D341Med (cell line): ENCODE measurements at regions not wholly inside any gene's neighbourhood (a gene's known extent, or its start where the extent isn't known, plus 50 kb on each side); places are given as distances from the start of the nearest gene placed in this dataset.

ENCODE experiments used
- DNase-seq: peaks from one replicate; pipeline ENCODE4 v3.0.0; 2012; ENCODE audit warnings: low spot score

DNA sequence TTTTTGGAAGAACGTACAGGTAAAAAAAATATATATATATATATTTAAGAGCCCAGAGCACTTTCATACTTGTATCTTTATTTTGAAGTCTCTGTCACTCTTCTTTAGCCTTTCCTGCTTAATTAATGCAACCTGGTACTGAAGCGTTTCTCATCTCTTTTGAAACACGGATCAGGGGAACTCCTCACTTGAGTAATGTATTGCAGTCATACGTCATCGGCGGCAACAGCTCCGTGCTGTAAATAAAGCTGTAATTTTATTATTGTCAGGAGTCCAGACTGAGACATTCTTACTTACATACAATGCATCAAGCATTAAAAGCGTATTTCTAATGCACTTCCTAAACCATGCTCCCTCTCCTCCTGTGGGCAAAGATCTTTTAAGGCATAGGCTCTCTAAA, 514.7 kb downstream of the SOX11 start:
- no peak for DNase-seq

DNA sequence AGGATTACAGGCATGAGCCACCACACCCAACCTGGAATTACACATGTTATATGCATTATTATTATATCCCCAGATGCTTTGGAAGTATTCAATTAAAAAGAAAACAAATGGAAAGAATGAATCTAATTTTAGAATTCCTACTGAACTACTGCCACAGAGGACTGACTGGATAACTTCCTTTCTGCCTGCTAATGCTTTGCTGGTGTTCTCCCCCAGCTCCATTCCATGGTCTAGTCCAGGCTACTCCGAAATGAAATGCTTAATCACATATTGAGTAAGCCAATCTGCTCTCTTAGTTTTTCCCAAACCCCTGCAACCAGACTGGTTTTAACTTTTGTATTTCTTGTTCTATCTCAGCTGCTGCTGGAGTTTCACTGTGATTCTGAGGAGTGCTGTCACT, 519.1 kb downstream of the SOX11 start:
- no peak for DNase-seq

DNA sequence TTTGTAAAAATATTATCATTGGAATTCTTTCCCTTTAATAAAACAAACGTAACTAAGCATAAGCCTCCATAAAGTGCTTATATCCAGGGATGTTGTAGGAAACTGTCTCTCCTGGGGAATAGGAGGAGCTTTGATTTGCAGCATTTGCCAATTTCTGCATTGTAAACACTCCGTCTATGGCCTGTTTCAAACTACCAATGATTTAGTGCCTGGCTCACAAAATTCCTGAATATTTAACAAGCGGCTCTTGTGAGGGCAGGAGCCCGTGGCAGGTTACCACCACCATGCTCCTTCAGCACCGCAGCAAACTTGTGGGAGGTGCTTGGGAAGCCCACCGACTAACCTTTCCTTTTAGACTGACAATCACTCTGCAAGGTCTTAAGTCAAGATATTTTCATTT, 520.3 kb downstream of the SOX11 start:
- DNase-seq: no peak

DNA sequence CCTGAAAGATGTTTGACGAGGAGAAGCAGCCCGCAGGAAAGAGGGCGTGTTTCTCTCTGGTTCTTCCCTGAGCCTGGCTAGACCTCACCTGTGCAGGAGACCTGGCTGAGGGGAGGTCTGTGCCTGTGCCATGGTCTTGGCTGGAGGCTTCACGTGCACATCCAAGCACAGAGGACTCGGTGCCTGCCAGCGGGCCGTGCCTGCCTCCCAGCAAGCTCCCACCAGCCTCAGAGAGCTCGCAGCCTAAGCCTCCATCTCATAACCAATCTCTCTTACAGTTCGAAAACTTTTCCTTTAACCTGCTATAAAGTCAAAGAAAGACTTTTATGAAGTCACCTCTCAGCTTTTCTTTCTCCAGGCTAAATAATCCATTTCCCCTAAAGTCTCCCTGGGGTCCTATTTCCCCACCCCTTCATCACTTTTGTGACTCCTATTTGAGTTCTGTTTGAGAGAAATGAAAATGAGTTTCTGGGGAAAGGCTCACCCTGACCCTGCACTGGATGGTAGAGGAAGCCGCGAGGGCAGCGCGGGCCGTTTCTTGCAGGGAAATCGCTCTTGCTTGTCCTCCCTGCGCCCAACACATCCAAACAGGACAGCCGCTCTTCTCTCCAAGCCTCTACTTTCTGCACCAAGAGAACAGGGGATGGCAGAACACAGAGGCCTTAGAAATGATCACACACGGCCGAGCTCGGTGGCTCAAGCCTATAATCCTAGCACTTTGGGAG, 521.0 kb downstream of the SOX11 start:
- DNase-seq: no peak

DNA sequence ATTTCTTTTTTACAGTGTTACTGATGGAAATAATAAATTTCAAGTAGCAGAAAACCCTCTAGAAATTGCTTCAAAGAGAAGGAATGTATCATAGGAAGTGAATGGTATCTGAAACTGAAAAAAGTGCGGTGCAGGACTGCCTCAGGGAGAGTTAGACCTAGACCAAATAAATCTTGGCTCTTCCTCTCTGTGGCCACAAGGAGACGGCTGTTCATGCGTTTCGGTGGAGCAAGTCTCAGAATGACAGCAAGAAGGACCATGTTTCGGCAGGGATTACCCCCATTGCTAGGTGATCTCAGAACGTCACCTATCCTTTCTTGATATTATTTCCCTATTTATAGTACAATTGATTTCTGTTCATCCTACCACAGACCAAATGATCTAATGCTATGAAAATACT, 522.3 kb downstream of the SOX11 start:
- DNase-seq: no peak

DNA sequence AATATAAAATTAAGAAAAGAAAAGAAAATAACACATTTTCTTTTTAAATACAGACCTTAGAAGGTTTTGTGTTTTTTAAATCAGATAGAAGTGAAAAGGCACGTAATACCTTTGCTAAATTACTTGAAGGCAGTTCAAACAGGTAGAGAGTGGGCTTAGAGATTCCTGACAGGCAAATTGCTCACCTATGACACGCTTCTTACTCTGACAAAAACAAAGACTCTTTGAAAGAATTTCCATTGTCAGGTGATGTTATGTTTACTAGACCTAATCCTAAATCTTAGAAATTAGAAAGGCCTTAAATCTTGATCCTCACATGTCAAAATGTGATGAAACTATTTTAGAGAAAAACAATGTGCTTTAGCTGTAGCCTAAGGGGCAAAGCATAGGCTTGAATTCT, 522.9 kb downstream of the SOX11 start:
- DNase-seq: no peak

DNA sequence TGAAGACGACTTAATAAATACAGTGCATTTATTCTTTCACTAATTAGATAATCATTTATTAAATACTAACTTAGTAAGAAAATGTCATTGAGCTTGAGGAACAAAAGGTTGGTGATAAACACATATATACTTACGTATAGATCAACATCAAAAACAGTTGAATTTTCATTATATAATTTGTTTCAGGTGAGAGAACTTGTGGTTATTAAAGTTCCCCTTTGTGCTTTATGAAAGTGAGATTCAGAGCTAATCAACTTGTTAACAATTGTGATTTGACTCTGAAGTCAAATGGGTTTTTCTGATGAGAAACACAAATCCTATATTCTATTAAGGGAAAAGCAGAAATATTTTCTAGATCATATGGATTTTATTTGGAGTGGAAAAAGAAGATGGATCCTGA, 524.0 kb downstream of the SOX11 start:
- no peak for DNase-seq

DNA sequence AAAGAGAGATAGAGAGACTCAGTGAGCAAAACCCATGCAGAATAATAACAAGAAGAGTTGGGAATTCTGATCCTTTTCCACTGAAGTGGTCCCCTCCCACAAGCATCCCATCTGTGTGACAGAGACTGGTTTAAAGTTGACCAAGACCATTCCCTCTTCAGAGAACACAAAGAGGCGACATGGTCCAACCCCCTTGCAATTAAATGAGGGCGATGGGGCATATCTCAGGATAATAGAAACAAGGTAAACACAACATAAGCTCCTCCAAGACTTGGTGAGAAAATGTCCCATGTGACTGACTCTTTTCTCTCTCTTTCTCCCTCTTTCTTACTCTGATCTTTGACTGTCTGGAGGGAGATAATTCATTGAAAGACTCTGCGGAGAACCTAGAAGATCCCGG, 526.7 kb downstream of the SOX11 start:
- no peak for DNase-seq

DNA sequence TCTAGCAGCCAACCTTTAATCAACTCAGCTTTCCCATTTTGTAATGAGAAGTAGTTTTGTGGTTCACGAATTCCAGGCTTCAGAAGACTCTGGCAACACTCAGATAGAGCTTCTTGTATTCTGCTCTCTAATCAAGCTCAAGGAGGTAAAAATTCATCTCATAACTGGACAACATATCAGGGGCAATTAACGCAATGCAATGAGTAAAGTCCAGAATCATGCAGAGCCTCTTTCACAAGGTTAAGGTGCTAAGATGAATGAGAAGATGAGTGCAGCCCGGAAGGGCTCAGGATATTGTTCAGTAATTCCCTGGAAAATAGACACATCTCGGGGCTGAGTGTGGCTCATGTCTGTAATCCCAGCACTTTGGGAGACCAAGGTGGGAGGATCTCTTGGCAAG, 527.7 kb downstream of the SOX11 start:
- DNase-seq: no peak

DNA sequence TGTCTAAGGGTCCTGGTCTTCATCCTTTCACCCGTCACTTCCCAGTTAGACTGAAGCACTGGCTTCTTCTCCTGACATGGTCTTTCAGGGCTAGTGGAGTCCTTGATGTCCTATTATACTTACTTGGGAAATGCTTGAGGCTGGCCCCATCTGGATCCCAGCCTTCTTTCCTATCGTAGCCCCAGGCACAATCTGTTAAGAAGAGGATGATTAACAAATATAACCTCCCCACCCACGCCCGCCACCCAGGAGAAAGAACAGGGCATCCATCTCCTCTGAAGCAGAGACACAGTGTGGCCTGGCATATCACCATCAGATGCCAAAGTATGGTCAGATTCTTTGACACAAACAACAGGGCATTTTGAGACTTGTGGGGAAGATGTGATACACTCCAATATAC, 530.1 kb downstream of the SOX11 start:
- DNase-seq: no peak

DNA sequence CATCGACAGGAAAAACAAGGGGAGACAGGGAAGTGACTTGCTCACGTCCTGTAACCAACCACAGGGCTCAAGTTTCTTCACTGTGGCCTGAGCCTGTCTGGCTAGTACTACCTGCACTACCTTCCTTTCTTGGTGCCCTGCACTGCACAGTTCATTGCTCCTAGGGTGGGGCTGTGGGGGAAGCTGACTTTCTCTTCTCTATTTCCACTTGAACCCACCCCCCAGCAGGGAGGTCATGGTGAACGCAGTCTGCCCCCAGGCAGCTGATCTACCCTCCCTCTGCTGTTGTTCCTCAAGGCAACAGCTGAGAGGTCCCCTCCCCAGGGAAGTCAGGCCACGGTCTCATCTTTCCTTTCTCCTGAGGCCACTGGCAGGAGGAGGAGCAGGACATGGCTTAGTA, 532.1 kb downstream of the SOX11 start:
- DNase-seq: no peak

DNA sequence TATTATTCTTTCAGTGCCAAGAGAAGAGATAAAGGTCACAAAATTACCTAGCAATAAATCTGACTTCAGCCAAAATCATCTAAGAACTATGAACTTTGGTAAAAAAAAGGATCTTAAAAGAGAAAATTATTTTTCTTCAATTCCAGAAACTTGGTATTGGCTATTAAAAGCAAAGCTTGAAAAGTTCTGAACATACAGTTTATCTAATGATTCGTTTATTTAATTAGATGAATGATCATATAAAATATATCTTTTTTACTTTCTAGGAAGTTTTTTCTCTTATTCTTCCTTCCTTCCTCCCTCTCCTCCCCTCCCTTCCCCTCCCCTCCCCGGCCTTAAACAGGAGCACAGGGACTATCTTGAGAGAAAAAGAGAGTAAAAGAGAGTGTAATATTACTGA, 536.1 kb downstream of the SOX11 start:
- no peak for DNase-seq

DNA sequence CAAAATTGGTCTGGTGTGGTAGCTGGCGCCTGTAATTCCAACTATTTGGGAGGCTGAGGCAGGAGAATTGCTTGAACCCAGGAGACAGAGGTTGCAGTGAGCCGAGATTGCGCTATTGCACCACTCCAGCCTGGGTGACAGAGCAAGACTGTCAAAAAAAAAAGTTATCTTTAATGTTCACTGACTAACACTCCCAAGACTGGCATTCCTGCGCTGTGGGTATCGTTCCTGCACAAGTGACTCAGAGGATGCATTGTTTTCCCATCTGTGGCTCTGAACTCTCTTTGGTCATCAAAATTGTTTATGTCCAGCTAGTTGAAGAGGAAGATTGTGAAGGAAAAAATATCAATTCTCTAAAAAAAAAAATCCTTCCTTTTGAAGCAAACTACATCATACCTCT, 539.0 kb downstream of the SOX11 start:
- no peak for DNase-seq

DNA sequence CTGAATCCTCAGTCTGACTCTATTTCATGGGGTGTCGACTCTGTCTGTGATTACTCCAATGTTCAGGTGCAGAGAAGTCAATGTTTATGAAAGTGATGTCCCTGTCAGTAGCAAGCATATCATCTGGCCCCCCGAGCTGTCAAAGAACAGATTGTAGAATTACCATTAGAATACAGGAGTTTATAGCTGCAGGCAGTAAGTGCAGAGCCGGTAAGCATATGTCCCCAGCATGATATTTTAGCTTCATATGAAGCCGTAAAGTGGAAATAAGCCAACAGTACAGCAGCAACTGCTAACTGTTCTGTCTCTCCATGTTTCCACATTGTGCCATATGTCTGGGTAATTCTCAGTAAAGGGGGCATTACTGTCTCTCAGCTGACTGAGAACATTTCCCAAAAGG, 541.8 kb downstream of the SOX11 start:
- DNase-seq: no peak

DNA sequence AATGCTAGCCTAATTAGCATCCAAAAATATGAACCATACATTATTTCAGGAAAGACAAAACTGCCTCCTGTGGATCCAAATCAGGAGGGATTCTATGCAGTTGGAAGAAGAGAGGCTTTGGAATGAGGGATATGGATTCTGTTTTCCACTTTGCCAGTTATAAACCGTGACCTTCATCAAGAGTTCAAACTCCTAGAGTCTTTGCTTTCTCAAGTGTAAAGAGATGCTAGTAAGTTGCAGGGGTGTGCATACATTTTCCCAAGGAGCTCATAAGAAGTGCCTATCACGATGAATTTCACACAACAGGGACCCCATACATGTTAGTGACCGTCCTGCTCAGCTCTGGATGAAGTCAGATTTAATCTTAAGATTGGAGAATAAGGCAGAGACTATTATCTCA, 542.5 kb downstream of the SOX11 start:
- no peak for DNase-seq

DNA sequence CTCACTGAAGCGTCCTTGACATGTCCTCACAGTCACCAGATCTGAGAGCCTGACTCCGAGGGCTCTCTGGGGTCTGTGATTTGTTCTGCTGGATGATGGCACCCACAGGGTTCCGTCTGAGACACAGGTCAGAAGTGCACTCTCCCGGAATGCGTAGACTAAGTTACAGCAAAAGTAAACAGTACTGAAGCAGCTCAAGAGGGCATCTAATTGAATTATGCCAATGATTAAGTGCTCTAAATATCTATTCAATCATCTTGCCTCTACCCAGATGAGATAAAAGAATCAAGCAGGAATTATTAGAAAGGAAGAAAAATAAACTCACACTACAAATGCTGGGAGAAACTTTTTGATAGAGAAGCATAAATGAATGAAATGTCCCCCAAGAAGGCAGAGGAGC, 544.1 kb downstream of the SOX11 start:
- DNase-seq: no peak

DNA sequence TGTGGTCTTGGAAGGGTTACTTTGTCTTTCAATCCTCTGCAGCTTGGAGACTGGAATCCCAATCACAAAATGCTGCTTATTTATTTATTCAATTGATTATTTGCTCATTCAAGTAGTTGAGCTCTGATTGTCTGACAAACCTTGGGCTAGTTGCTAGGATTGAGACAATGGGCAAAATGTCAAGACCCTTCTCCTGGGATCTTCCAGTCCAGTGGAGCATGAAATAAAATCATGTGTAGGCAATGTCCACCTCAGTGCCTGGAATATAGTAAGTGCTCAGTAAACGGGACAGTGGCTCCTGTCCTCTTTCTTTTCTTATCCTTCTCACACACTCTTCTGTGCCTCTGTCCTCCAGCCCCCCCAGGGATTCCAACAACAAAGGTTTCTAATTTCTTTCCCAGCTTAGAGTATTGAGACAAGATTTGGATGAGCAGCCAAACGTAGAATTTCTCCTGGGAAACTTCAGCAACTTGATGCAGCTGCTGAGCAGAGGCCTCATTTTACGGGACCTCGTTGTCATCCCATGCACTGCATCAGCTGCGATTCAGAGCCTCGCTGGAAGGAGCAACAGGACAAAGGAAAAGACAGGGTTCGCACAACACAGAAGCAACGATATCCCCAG, 545.0 kb downstream of the SOX11 start:
- no peak for DNase-seq

DNA sequence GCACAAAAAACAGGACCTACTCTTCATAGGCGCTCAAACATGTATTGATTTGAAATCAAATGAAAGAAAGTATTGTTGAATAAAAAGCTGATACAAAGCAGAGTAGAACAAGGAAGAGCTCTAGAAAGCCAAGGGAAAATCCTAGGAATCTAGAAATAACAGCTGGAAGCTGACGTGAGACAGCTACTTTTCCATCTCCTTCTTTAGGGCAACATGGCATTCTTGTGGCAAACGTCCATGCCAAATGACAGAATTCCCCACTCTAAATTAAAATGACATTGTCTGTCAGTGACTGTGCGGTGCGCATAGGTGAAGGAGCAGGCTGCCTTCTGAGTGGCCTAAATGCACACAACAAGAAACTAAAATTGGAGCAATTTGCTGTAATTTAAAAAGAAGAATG, 557.4 kb downstream of the SOX11 start:
- no peak for DNase-seq

DNA sequence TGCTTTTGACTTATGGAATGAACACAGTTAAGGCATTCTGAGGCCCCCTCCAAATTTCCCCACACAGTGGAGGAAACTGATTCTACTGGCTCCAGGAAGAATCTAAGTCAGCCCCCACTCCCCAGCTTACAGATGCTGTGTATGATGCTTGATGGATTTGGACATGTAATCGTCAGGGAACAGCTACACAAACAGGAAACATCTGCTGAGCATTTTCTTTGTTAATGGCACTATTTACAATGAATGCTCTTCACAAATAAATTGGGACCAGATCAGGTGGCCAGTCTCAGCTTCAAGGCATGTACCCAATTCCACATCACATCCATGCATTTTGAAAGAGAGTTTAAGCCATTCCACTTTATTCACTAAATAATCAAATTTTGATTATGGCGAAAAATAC, 562.3 kb downstream of the SOX11 start:
- no peak for DNase-seq

DNA sequence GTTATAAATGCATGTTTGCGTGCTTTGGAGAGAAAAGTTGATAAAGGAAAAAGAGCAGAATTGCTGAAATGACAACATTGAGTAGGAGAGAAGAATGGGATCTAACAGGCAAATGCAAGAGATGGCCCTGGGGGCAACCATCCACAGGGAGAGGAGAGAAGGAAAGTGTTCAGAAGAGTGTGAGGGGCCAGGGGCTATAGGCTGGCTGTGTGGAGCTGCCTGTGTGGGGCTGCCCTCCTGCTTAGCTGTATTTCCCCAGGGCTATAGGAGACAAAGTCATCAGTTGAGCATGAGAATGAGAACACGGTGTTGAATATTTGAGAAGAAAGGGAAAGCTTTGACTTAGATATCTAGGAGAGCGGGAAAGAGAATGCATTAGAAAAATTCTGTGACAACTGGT, 572.0 kb downstream of the SOX11 start:
- DNase-seq: no peak

DNA sequence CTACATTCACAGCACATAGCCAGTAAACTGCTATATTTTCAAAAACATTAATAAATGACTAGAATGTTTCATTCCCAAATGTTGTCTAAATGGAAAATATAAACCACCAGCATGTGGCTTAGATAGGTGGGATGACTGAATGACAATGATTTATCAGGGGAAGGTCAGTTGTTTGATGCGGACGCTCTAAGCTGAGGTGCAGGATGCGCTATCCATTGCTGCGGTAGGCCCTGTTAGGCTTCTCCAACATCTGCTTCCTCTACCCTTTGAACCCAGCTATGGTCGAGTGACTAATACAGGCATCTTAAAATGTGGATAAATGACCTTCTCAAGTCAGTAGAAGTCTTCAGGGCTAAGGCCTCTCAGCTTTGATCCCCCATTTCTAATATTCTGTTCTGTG, 584.2 kb downstream of the CMPK2 start:
- DNase-seq: no peak

DNA sequence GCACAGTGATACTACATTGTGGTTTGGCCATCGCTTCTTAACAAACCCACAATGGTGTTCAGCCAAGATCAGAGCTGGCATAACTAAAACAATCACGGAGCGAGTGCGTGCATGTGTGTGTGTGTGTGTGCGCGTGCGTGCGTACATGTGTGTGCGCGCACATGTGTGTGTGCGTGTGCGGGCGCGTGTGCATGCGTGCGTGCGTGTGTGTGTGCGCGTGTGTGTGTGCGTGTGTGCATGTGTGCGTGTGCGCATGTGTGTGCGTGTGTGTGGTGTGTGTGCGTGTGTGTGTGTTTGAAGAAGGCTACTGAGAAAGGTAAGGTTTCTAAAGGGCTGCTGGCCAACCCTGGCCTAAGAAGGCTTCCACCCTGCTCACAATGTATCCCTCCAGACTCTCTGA, 582.4 kb downstream of the CMPK2 start:
- DNase-seq: no peak

DNA sequence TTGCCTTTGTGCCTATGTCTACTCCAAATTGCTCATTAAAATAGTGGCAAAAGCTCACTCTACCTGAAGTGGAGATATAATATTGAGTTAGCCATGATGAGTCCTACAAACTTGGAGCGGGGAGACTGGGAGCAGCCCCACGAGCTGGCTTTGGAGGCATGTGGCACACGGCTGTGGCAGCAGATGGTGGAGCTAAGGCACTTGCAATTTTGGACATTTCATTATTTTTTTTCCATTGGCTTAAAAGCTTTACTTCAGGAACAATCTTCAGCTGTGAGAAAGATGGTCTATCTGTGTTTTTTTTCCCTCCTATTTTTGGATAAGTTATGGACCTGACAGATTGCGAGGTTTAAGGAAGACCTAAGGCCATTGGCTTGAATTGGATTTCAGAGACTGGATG, 578.3 kb downstream of the CMPK2 start:
- no peak for DNase-seq

DNA sequence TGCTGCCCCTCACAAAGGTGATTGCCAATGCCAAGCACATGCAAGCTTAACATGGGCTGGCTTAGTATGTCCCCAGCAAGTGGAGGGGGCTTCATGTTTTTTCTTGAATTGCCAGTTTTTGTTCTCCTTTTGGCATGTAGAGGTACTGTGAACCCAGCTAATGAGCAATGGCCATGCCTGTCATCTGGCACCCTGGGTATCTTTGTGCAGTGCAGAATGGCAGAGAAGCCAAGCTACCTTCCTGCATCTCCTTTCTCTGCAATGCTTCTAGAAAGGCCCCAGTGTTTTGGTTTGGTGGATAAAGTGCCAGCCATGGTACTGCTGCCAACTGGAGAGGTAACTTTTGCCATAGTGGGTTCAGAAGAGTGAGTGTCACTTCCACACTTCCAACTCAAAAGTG, 576.9 kb downstream of the CMPK2 start:
- DNase-seq: no peak
